NCI-H446 treated with DMSO at 0.1 percent for 48 hours (cell line): ENCODE measurements at regions not wholly inside any gene's neighbourhood (a gene's known extent, or its start where the extent isn't known, plus 50 kb on each side); places are given as distances from the start of the nearest gene placed in this dataset.
"Not testable (repeated sequence)": the region's sequence is repeated elsewhere in the genome, so short reads cannot be mapped to it uniquely, and the experiment has no call there.

ENCODE experiments used
- DNase-seq: peaks from one replicate; lab custom pipeline; 2025; lab: John Stamatoyannopoulos, UW

GRCh38 chr15:87722941-87723691 is 533.4 kb downstream of the NTRK3 start:
- no peak for DNase-seq

GRCh38 chr15:87720235-87720634 is 536.3 kb downstream of the NTRK3 start:
- no peak for DNase-seq

GRCh38 chr15:87716422-87716821 is 540.1 kb downstream of the NTRK3 start:
- DNase-seq = no peak

GRCh38 chr15:87715252-87715651 is 541.3 kb downstream of the NTRK3 start:
- no peak for DNase-seq

GRCh38 chr15:87713475-87713879 is 543.1 kb downstream of the NTRK3 start:
- no peak for DNase-seq

- DNase-seq = no peak
These were observed 544.3 kb downstream of the NTRK3 start for GRCh38 chr15:87712211-87712610.

GRCh38 chr15:87711026-87711425 is 545.5 kb downstream of the NTRK3 start:
- no peak for DNase-seq

- DNase-seq = no peak
These were observed 546.1 kb downstream of the NTRK3 start for GRCh38 chr15:87710406-87710805.

GRCh38 chr15:87707566-87708130 is 548.9 kb downstream of the NTRK3 start:
- no peak for DNase-seq

- no peak for DNase-seq
These were observed 549.5 kb downstream of the NTRK3 start for GRCh38 chr15:87707071-87707470.

- no peak for DNase-seq
These were observed 550.5 kb downstream of the NTRK3 start for GRCh38 chr15:87706001-87706400.

GRCh38 chr15:87704276-87704675 is 552.3 kb downstream of the NTRK3 start:
- no peak for DNase-seq

GRCh38 chr15:87703327-87704111 is 553.0 kb downstream of the NTRK3 start:
- DNase-seq = no peak

- DNase-seq = no peak
These were observed 554.3 kb downstream of the NTRK3 start for GRCh38 chr15:87702270-87702669.

GRCh38 chr15:87698467-87698866 is 558.1 kb downstream of the NTRK3 start:
- not testable (repeated sequence) for DNase-seq

- DNase-seq = no peak
These were observed 566.8 kb downstream of the NTRK3 start for GRCh38 chr15:87689716-87690115.

- no peak for DNase-seq
These were observed 569.0 kb downstream of the NTRK3 start for GRCh38 chr15:87687523-87687870.

GRCh38 chr15:87686841-87687522 is 569.6 kb downstream of the NTRK3 start:
- no peak for DNase-seq

GRCh38 chr15:87686339-87686738 is 570.2 kb downstream of the NTRK3 start:
- DNase-seq = no peak

GRCh38 chr15:87682527-87682926 is 574.0 kb downstream of the NTRK3 start:
- DNase-seq = no peak

- DNase-seq = no peak
These were observed 575.4 kb downstream of the NTRK3 start for GRCh38 chr15:87681104-87681503.

GRCh38 chr15:87680208-87680607 is 576.3 kb downstream of the NTRK3 start:
- DNase-seq = no peak

- DNase-seq = no peak
These were observed 581.3 kb downstream of the NTRK3 start for GRCh38 chr15:87675271-87675670.
